CD4-positive, alpha-beta T cell (primary cell): ENCODE measurements at regions not wholly inside any gene's neighbourhood (a gene's known extent, or its start where the extent isn't known, plus 50 kb on each side); places are given as distances from the start of the nearest gene placed in this dataset.

ENCODE experiments used
- ATAC-seq: fragments of 200-7000 bp; cut with Tn5 transposase; one replicate; pipeline ENCODE4 v1.10.0; 2022; ENCODE audit warnings: mild to moderate bottlenecking; ENCODE audit not compliant: poor library complexity
- CTCF ChIA-PET: fragments of 350-600 bp; sonication (Branson Sonifier 250); formaldehyde crosslinking; loops from one replicate; lab custom pipeline; 2021; ENCODE audit warnings: antibody characterized with exemption, inconsistent platforms; lab: Charles Lee
- POLR2A ChIA-PET: fragments of 350-600 bp; sonication (Branson Sonifier 250); formaldehyde crosslinking; loops from one replicate; lab custom pipeline; 2021; ENCODE audit warnings: antibody characterized with exemption, inconsistent platforms; lab: Charles Lee
- DNase-seq, 14 experiments: peaks; one replicate each; pipeline ENCODE4 v3.0.0-alpha.2; 2013 to 2020; ENCODE audit warnings: mixed read lengths in 2 of 14
- H3K27ac ChIP-seq, 2 donors: one replicate each; pipeline versions ENCODE4 v1.5.1 to v1.7.0; 2013; ENCODE audit warnings: low read length in 2 of 2, low read depth in 1 of 2, mild to moderate bottlenecking in 1 of 2
- H3K27me3 ChIP-seq, 2 experiments: 1 replicate in 1 of 2; 2 replicates in 1 of 2; pipeline versions ENCODE4 v1.6.1 to v1.7.0; 2013; ENCODE audit warnings: low read length in 2 of 2, control low read depth in 1 of 2, mild to moderate bottlenecking in 1 of 2, moderate library complexity in 1 of 2; ENCODE audit not compliant: insufficient read depth in 2 of 2, control insufficient read depth in 1 of 2
- H3K36me3 ChIP-seq: one replicate; pipeline ENCODE4 v1.6.1; 2013; ENCODE audit warnings: low read length, control low read depth; ENCODE audit not compliant: insufficient read depth
- H3K4me1 ChIP-seq: one replicate; pipeline ENCODE4 v1.6.1; 2013; ENCODE audit warnings: low read length, control low read depth; ENCODE audit not compliant: insufficient read depth
- H3K4me3 ChIP-seq: one replicate; pipeline ENCODE4 v1.5.1; 2013; ENCODE audit warnings: mild to moderate bottlenecking, low read length, moderate library complexity
- H3K9me3 ChIP-seq, 2 experiments: 1 replicate in 1 of 2; 2 replicates in 1 of 2; pipeline versions ENCODE4 v1.6.1 to v1.7.0; 2013; ENCODE audit warnings: low read length in 2 of 2, mild to moderate bottlenecking in 2 of 2, control low read depth in 1 of 2, moderate library complexity in 1 of 2; ENCODE audit not compliant: control insufficient read depth in 1 of 2, insufficient read depth in 1 of 2
- H3K27ac Mint-ChIP-seq: one replicate; pipeline ENCODE4 v1.8.0; 2020; ENCODE audit warnings: mixed read lengths
- H3K27me3 Mint-ChIP-seq: one replicate; pipeline ENCODE4 v1.8.0; 2021; ENCODE audit warnings: mixed read lengths
- H3K36me3 Mint-ChIP-seq: one replicate; pipeline ENCODE4 v1.8.0; 2021; ENCODE audit warnings: low read depth, mixed read lengths
- H3K4me1 Mint-ChIP-seq: one replicate; pipeline ENCODE4 v1.8.0; 2021; ENCODE audit warnings: low read depth, mixed read lengths
- H3K4me3 Mint-ChIP-seq: one replicate; pipeline ENCODE4 v1.8.0; 2020; ENCODE audit warnings: mild to moderate bottlenecking, mixed read lengths
- H3K9me3 Mint-ChIP-seq: one replicate; pipeline ENCODE4 v1.8.0; 2020; ENCODE audit warnings: mixed read lengths
- CTCF ChIP-seq: fragments of 200-600 bp; IDR thresholded peaks from one replicate; pipeline ENCODE4 v1.8.0; 2022; ENCODE audit warnings: antibody characterized with exemption, mild to moderate bottlenecking
- intact Hi-C, 2 experiments: fragments of 100-400 bp; cut with DNase I in 1 of 2; cut with micrococcal nuclease in 1 of 2; formaldehyde crosslinking; loops; one replicate each; pipeline versions ENCODE4 v1.15.1 to v1.9.0; 2023 to 2025; cut with DNase I, micrococcal nuclease

DNA sequence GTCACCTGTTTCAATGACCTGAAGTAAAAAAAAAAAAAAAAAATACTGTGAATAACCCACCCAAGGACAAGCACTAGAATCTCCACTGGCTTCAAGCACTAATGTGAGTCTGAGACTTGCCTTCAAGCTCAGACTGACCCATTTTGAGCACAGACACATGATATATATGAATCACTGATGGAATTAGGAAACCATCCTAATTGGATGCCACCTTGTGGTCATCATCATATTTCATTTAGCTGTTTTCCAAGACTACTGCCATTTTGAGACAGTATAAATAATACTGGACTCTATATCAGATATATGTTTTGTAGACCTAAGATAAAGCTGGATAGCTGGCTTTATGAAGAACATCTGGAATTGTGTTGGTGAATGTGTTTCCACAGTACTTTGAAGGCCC, 1232.0 kb downstream of the KCNT2 start:
- H3K9me3 ChIP-seq = no peaks in the 10 kb centered on the region
- no peaks in the 10 kb centered on the region for H3K36me3 ChIP-seq
- ChIA-PET CTCF (no interaction called here), POLR2A (no interaction called here)
- no peaks in the 10 kb centered on the region for H3K27me3 ChIP-seq
- no peaks in the 10 kb centered on the region for H3K4me1 ChIP-seq
- H3K27ac Mint-ChIP-seq = no peak overlapping the region
- no peak for TF ChIP-seq CTCF
- H3K4me1 Mint-ChIP-seq = no peaks in the 10 kb centered on the region
- DNase-seq (no peak), ATAC-seq (no peak)
- no peak overlapping the region for H3K4me3 ChIP-seq
- H3K27me3 Mint-ChIP-seq = no peaks in the 10 kb centered on the region
- H3K27ac ChIP-seq = no peak overlapping the region
- no peaks in the 10 kb centered on the region for H3K9me3 Mint-ChIP-seq
- H3K36me3 Mint-ChIP-seq = no peaks in the 10 kb centered on the region
- intact Hi-C loops = no loop called here
- H3K4me3 Mint-ChIP-seq = no peak overlapping the region

- CTCF ChIA-PET = no interaction called here
- no peak overlapping the region for H3K27ac Mint-ChIP-seq
Observed at GRCh38 chr1:195373856-195374255, 1234.4 kb downstream of the KCNT2 start.

GRCh38 chr1:195345149-195345548, 1263.1 kb downstream of the KCNT2 start:
- Histone ChIP-seq H3K27me3 (no peaks in the 10 kb centered on the region), H3K36me3 (no peaks in the 10 kb centered on the region), H3K9me3 (no peaks in the 10 kb centered on the region), H3K4me3 (no peak overlapping the region), H3K4me1 (no peaks in the 10 kb centered on the region), H3K27ac (no peak overlapping the region)
- Mint-ChIP-seq H3K27me3 (no peaks in the 10 kb centered on the region), H3K4me3 (no peak overlapping the region), H3K36me3 (no peaks in the 10 kb centered on the region), H3K4me1 (no peaks in the 10 kb centered on the region), H3K27ac (no peak overlapping the region), H3K9me3 (no peaks in the 10 kb centered on the region)
- ATAC-seq = no peak
- CTCF ChIA-PET = no interaction called here
- intact Hi-C loops = no loop called here
- no peak for DNase-seq
- no peak for TF ChIP-seq CTCF
- POLR2A ChIA-PET = no interaction called here

More at GRCh38 chr1:195373856-195374255, 1234.4 kb downstream of the KCNT2 start:
- H3K4me3 ChIP-seq = no peak overlapping the region
- Mint-ChIP-seq H3K27me3 (no peaks in the 10 kb centered on the region), H3K9me3 (no peaks in the 10 kb centered on the region), H3K36me3 (no peaks in the 10 kb centered on the region), H3K4me1 (no peaks in the 10 kb centered on the region), H3K4me3 (no peak overlapping the region)
- ATAC-seq = no peak
- no peaks in the 10 kb centered on the region for H3K27me3 ChIP-seq
- no peak for TF ChIP-seq CTCF
- no peak overlapping the region for H3K27ac ChIP-seq
- POLR2A ChIA-PET = no interaction called here
- intact Hi-C loops = no loop called here
- no peaks in the 10 kb centered on the region for H3K4me1 ChIP-seq
- no peaks in the 10 kb centered on the region for H3K36me3 ChIP-seq
- DNase-seq = no peak
- H3K9me3 ChIP-seq = no peaks in the 10 kb centered on the region
